ENCODE measurements at regions not wholly inside any gene's neighbourhood (a gene's known extent, or its start where the extent isn't known, plus 50 kb on each side); places are given as distances from the start of the nearest gene placed in this dataset.

- TF ChIP-seq, protein P1, sequence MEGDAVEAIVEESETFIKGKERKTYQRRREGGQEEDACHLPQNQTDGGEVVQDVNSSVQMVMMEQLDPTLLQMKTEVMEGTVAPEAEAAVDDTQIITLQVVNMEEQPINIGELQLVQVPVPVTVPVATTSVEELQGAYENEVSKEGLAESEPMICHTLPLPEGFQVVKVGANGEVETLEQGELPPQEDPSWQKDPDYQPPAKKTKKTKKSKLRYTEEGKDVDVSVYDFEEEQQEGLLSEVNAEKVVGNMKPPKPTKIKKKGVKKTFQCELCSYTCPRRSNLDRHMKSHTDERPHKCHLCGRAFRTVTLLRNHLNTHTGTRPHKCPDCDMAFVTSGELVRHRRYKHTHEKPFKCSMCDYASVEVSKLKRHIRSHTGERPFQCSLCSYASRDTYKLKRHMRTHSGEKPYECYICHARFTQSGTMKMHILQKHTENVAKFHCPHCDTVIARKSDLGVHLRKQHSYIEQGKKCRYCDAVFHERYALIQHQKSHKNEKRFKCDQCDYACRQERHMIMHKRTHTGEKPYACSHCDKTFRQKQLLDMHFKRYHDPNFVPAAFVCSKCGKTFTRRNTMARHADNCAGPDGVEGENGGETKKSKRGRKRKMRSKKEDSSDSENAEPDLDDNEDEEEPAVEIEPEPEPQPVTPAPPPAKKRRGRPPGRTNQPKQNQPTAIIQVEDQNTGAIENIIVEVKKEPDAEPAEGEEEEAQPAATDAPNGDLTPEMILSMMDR (IDR thresholded peaks at IDR 0.05; ENCODE audit: poor library complexity), result no peak
- TF ChIP-seq EZH2 (IDR thresholded peaks at IDR 0.05; ENCODE audit: borderline replicate concordance) (no peak), EZH2phosphoT487 (IDR thresholded peaks at IDR 0.05; ENCODE audit: low read depth, severe bottlenecking, unreplicated experiment) (no peak)
Observed at GRCh38 chr10:8225187-8225586, 170.7 kb downstream of the GATA3 start.
